ENCODE measurements at regions not wholly inside any gene's neighbourhood (a gene's known extent, or its start where the extent isn't known, plus 50 kb on each side); places are given as distances from the start of the nearest gene placed in this dataset.

GRCh38 chr17:34527908-34528470 lies 51.4 kb upstream of the TMEM132E start:
- no peak for TF ChIP-seq CTCF (IDR thresholded peaks at IDR 0.05; ENCODE audit: low read depth, low read length)
- DNase-seq (ENCODE audit: extremely low read depth, low read depth) = no peak

GRCh38 chr17:34527136-34527907 lies 52.1 kb upstream of the TMEM132E start:
- TF ChIP-seq CTCF (IDR thresholded peaks at IDR 0.05; ENCODE audit: low read depth, low read length) = no peak

GRCh38 chr17:34525651-34526050 lies 53.7 kb upstream of the TMEM132E start:
- no peak for DNase-seq (ENCODE audit: extremely low read depth, low read depth)
- no peak for TF ChIP-seq CTCF (IDR thresholded peaks at IDR 0.05; ENCODE audit: low read depth, low read length)

More at GRCh38 chr17:34527136-34527907, 52.1 kb upstream of the TMEM132E start:
- DNase-seq (ENCODE audit: extremely low read depth, low read depth) = no peak

GRCh38 chr17:34521955-34522354 lies 57.4 kb upstream of the TMEM132E start:
- no peak for DNase-seq (ENCODE audit: extremely low read depth, low read depth)
- no peak for TF ChIP-seq CTCF (IDR thresholded peaks at IDR 0.05; ENCODE audit: low read depth, low read length)

GRCh38 chr17:34519282-34519681 lies 60.1 kb upstream of the TMEM132E start:
- peak; percentile 29 for TF ChIP-seq CTCF (IDR thresholded peaks at IDR 0.05; ENCODE audit: low read depth, low read length)

GRCh38 chr17:34517406-34517805 lies 62.0 kb upstream of the TMEM132E start:
- DNase-seq (ENCODE audit: extremely low read depth, low read depth) = no peak
- no peak for TF ChIP-seq CTCF (IDR thresholded peaks at IDR 0.05; ENCODE audit: low read depth, low read length)

More at GRCh38 chr17:34519282-34519681, 60.1 kb upstream of the TMEM132E start:
- DNase-seq (ENCODE audit: extremely low read depth, low read depth) = no peak

GRCh38 chr17:34511931-34512330 lies 67.5 kb upstream of the TMEM132E start:
- no peak for DNase-seq (ENCODE audit: extremely low read depth, low read depth)
- TF ChIP-seq CTCF (IDR thresholded peaks at IDR 0.05; ENCODE audit: low read depth, low read length) = no peak
